GM12874 (cell line): ENCODE measurements at regions not wholly inside any gene's neighbourhood (a gene's known extent, or its start where the extent isn't known, plus 50 kb on each side); places are given as distances from the start of the nearest gene placed in this dataset.

Experiments
- CTCF ChIP-seq: IDR thresholded peaks from 2 replicates; pipeline ENCODE4 v1.5.1; 2011; ENCODE audit warnings: low read depth, mild to moderate bottlenecking, control low read depth, low read length, moderate library complexity; ENCODE audit not compliant: insufficient read depth

DNA sequence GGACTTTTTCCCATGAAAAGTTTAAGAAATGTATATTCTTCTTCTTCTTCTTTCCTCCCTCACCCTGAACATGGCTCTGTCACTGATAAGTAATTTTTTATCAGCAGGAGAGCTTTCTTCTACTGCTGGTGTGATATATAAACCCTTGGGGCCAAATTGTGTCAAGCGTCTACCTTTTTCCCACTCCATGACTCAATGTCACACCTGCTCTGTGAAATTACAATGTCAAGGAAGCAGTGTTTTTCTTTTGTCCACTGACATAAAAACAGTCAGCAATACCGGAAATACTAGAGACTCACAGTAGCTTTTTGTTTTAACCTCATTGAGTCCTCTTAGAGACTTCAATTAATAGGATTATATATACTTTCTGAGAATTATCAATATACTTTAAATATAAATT is 416.2 kb upstream of the ADGRL4 start:
- no peak for TF ChIP-seq CTCF

DNA sequence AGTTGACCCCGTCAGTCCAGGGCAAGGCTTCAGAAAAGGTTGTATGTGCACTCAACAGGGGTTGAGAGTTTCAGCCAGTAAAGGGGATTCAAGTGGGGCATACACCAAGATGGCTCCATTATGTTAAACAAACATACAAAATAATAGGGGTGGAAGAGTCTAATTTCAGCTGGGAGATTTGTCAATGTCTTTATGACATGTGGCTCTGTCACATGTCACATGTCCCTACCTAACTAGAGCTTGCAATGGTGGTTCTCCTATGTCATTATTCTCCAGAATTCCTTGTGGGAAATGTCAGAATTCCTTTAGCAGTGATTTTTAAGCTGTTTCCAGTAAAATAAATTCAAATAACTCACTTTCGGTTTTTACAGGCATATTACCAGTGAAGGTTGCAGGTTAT is 392.0 kb upstream of the ADGRL4 start:
- no peak for TF ChIP-seq CTCF

DNA sequence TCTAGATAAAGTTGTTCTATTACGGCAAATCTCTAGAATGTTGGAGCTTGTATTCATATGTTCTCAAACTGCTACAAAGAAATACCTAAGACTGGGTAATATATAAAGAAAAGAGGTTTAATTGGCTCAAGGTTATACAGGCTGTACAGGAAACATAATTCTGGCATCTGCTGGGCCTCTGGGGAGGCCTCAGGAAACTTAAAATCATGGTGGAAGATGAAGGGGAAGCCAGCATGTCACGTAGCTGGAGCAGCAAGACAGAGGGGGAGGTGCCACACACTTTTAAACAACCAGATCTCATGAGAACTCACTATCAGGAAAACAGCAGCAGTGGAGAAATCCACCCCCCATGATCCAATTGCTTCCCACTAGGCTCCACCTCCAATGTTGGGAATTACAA is 390.4 kb upstream of the ADGRL4 start:
- no peak for TF ChIP-seq CTCF

DNA sequence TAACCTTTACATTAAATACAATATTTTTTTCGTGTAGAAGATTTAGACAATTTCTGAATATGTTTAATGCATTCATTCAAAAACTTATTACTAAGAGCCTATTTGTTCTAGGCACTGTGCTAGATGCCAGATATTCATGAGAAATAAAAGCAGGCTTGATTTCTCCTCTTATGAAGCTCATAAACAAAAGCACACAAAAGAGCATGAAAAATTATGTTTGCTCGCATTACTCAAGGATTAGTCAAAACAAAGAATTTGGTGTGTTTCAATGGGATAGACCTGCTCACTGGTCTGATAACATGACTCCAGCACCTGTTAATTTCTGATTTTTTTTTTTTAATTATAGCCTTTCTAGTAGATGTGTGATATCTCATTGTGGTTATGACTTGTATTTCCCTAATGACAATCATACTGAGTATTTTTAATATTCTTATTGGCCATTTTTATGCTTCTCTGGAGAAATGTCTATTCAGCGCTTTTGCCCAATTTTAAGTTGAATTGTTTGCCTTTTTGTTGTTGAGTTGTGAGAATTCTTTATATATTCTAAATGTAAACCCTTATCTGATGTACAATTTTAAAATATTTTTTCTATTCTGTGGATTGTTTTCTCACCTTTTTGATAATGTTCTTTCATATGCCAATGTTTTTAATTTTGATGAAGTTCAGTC is 382.3 kb upstream of the ADGRL4 start:
- TF ChIP-seq CTCF, result no peak

- TF ChIP-seq CTCF, result no peak
These were observed 380.2 kb upstream of the ADGRL4 start for GRCh38 chr1:79386730-79387129.

- TF ChIP-seq CTCF, result no peak
These were observed 373.5 kb upstream of the ADGRL4 start for GRCh38 chr1:79380078-79380477.

DNA sequence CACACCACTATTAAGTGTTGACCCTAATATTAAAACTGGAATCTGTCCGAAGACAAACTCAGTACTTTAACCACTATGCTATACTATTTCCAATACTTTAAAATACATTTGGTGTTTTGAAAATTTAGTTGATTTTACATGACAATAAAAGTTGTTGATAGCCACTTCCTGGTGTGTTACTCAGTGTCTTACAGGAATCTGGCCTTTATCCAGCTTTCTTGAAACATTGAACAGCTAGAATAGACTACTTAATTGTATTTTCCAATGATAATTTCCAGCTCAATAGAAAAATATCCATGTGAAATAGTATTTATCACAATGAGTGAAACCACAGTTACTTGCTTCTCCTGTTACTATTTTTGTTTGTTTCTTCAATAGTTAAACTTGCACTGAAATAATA is 369.6 kb upstream of the ADGRL4 start:
- no peak for TF ChIP-seq CTCF
